IPS-NIHi7 (cell line): ENCODE measurements at regions not wholly inside any gene's neighbourhood (a gene's known extent, or its start where the extent isn't known, plus 50 kb on each side); places are given as distances from the start of the nearest gene placed in this dataset.

Source experiments
- DNase-seq: peaks from one replicate; pipeline ENCODE4 v3.0.0; 2012; ENCODE audit warnings: mixed read lengths; ENCODE audit errors: extremely low spot score

DNA sequence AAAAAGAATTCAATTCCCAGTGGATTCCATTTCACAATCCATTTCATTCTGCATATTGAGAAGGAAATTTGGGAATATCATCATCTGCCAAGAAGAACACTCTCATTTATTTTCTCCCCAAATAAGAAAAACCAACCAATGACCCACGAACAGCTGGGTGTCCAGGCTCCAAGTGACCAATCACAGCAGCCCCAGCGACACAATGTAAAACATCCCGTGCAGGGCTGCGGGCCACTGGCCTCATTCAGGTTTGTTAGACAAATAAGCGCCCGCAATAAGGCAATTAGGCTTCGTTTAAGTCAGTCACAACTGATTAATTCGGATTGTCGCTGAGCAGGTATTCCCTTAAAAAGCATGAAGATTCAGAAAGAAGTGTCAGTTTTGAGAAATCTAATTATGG lies 378.6 kb downstream of the EIPR1 start:
- no peak for DNase-seq

DNA sequence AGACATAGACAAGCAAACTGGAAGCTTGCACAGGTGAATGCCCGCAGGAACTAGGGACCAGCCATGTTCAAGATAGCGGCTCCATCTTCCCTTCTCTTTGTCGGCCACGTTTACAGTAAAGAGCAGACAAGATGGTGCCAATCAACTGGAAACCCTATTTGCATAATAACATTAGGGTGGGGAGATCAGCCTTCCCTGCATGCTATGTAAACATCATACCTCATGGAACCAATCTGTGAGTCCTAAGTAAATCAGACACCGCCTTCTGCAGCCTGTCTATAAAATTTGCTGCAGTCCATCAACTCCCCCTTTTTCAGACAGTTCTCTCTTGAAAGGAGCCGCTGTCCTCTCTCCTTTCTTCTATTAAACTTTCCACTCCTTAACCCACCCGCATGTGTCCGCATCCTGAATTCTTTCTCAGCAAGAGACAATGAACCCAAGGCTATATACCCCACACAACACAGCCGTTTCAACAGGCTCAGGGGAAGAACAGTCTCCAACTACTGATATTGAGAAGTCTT lies 384.4 kb downstream of the EIPR1 start:
- no peak for DNase-seq

DNA sequence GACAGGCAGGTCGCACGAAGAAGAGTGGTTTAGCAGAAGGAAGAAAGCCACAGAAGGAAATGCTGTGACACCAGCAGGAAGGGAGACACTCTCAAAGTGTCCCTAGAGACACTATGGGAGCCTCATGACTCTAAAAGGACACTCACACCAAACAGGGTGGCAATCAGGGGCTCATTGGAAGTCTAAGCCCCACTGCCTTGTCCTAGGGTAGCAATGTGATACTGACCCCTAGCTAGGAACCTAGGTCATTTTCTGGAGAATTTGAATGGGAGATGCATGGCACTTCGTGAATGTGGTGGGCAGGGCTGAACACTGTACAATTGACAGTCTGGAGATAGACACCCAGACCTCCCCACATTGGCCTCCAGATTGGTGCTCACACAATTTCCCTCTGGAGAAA lies 385.0 kb downstream of the EIPR1 start:
- DNase-seq, result no peak

DNA sequence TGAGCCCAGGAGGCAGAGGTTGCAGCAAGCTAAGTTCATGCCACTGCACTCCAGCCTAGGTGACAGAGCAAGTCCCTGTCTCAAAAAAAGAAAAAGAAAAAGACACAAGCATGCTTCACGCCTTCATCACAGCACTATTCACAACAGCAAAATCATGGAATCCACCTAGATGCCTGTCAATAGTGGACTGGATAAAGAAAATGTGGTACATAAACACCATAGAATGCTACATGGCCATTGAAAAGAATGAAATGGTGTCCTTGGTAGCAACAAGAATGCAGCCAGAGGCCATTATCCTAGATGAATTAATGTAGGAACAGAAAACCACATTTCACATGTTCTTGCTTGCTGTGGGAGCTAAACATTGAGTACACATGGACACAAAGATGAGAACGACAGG lies 392.6 kb downstream of the EIPR1 start:
- no peak for DNase-seq

DNA sequence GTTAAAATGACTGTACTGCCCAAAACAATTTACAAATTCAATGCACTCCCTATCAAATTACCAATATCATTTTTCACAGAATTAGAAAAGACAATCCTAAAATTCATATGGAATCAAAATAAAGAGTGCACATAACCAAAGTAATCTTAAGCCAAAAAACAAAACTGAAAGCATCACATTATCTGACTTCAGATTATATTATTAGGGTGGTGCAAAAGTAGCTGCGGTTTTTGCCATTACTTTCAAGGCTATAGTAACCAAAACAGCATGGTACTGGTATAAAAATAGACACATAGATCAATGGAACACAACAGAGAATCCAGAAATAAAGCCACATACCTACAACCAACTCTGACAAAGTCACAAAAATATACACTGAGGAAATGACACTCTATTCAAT lies 396.6 kb downstream of the EIPR1 start:
- no peak for DNase-seq

DNA sequence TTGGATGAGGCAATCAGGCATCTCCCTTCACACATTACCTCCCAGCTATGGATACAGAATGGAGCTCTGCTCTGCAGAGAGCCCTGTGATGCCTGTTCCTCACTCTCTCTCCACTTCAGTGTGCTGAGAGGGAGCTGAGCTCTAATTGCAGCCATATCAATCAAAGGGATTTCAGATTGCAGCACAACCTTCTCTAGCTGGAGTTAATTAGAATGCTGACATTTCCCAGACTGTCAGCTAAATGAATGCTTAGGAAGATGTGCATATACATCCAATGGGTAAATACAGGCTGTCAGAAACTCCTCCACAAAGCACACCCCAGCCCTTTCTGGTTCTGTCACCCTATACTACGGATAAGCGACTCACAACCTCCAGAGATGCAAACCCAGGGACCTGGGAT lies 402.6 kb downstream of the EIPR1 start:
- DNase-seq, result no peak

DNA sequence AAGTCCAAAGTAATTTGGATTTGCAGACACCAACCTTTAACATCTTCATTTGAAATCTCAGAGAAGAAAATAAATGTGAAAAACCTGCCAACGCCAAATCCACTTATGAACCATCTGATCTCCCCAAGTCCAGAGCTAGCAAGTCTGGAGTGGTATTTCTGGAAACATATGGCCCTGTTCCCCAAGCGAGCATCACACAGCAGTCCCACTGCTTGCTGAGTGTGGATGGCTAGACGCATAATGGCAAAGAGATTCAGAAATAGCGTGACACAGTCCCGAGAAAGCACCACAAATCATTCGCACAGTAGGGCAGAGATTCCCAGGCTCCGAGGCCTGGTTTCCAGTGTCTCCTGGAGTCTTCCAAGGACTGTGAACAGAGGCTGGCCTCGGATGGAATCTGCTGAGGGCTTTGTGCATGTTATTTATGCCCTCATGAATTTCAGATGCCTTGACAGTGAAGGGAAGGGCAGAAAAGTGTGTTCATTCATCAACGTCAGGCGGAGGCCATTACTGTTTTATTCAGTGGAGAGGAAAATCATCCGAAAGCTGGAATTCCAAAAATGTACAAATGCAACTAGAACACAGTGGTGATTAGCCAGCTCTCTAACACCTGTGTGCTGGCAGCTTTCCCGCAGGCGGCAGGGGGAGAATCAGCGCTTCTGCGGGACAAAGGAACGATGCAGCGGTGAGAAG lies 417.0 kb downstream of the EIPR1 start:
- no peak for DNase-seq

DNA sequence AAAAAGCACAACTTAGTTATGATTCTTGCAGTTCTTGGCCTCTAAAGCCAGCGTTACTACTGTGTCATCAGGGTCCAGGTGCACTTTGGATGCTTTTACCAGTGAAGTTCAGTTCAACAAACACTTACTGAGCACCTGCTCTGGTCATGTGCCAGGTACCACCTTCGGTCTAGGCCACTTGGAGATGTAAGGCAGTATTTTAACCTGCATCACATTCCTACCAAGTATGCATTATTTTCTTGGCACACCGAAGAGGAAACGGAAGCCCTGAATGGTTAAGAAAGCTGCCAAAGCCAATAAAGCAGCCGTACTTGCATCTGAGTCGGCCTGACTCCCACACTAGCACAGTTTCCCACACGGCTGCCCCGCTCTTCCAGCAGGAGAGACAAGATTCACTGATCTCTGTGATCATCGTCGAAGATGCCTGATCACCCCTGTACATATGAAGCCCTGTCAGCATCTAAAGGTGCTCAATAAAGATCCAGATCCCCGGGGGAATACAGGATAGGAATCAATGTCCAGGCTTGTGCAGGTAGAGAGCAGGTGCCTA lies 427.1 kb downstream of the EIPR1 start:
- DNase-seq, result no peak

DNA sequence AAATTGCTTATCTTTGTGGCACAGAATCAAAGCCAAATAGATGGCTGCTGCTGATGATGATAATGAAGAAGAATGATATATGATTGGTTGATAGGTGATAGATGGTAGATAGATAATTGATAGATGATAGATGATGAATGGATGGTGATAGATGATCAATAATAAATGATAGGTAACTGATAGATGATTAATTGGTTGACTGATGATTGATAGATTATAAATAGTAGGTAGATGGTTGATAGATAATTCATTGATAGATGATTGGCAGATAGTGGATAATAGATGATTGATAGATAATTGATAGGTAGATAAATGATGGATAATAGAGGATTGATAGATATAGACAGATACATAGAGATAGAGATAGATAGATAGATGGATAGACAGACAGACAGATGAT lies 430.2 kb downstream of the EIPR1 start:
- no peak for DNase-seq

DNA sequence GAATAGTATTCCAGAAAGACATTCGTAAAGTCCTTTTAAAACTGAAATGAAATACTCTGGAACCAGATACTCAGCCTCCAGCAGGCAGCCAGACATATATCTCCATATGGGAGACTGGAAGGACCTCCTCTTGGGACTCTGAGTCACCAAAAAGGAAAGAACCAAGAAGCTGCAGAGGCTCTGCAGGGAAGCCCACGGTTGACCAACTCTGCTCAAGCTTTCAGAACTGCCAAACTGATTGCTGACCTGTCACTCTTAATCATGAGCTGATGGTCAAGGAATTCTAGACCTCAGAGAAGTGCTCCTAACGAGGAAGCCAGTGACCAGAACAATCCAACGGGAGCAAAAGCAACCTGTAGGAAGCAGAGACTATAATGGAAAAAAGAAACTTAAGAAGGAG lies 434.7 kb downstream of the EIPR1 start:
- DNase-seq, result no peak

DNA sequence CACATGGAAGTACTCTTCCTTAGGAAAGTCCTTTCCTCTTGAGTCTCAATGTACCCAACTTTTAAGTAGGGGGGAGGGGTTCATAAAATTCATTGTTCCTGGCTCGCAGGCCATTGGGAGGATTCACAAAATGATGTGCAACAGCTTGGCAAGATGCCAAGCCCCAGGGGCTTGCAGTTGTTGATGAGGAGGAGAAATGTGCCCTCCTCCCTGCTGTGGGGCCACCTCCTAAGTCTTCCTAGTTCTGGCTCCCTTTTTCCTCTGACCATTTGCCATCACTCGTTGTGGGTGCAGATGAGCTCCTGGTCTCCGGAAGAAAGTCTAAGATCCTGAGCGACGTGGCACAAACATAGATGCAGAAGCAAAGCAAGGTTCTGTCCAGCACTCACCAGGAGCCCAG lies 435.4 kb downstream of the EIPR1 start:
- no peak for DNase-seq

DNA sequence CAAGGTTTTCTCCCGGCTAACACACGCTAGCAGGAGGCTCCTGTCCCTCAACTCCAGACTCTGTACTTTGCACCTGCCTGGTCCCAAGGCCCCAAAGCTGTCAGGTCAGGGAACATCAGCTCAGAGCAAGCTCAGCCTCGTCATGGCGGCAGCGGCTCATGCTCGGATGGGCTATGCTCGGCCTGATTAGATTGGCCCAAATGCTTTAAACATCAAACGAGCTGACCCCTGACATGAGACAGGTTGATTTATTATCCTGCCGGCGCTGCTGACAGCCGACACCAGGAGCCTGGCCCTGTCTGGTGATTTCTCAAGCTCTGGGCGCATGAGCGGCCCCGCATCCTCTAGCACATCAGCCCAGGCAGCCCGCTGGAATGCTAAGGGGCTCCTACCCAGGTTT lies 436.4 kb downstream of the EIPR1 start:
- DNase-seq, result no peak

DNA sequence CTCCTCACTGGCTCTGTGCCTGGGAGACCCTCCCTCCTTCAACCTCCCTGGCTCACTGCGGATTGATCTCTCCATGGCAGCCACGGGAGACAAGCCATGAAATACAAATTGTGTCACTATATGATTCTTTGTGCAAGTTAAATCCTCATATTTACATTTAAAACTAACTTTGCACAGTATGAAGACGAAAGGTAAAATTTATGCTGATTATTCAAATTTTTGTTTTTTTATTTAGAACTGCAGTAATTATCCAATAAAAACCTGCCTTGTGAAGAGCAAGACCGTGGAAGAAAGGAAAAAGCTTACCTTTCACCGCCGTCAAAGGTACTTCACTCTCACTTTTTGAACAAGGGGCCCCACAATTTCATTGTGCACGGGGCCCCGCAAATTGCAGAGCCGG lies 436.9 kb downstream of the EIPR1 start:
- no peak for DNase-seq

DNA sequence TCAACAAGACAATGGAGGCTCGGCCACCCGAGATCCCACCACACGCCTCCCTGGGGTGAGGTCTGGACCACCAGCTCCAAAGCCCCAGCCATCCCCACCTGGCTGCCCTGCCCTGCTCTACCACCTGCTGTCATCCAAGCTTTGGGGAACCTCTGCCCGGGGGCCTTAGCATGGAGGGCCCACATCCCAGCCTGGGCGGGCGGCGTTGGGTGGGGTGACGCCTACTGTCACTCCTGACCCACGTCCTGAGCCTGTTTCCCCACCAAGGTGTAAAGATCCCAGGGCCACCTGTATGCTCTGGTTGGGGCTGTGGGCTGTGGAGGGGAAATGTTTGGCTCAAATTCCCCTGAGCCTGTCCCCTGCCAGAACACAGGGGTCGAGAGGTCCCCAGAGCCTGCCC lies 437.6 kb downstream of the EIPR1 start:
- DNase-seq, result no peak

DNA sequence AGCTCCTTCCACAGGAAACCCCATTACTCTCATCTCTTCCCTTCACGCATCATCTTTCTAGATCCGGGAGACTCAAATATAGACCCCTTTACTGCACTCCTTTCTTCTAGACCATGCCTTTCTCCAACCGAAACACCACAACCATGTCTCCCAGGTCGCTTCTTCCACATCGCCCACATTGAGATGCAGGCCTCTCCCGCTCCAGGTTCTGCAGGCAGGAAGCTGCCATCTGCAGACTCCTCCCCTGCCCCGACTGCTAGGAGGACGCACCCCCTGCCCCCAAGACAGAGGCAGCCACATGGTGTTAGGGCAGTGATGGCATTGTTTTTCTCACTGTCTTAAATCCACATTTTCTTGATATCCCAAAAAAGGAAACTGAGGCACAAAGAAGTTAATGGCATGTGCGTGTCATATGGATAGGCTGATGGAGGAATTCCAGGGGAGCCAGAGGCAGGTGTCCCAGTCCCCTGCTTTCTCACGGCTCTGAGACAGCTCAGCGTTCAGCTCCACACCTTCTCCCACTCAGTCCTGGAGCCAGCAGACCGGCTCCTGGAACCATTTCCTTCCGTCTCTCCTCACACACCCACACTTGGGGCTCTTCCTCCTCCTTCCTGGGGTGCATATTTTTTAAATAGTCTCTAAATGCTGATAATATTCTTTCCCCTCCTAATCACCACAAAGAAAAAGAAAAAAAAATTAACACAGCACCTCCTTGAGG lies 438.4 kb downstream of the EIPR1 start:
- no peak for DNase-seq

DNA sequence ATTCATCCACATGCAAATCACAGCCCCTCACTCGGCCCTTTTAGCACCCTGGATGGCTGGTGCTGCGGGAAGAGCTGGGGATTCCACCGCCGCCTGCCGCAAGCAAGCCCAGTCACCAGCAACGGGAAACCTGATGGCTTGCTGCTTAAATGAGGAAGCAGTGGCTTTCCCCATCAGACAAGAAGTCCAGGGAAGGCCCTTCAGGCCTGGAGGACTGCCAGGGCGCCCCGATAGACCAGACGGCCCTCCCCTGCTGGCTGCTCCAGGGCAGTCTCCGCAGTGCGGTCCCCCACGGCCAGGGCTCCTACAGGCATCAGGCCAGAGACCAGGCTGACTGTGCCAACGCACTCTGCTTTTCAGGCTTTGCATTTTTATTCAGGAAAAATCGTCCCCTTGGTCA lies 439.1 kb downstream of the EIPR1 start:
- DNase-seq, result no peak

DNA sequence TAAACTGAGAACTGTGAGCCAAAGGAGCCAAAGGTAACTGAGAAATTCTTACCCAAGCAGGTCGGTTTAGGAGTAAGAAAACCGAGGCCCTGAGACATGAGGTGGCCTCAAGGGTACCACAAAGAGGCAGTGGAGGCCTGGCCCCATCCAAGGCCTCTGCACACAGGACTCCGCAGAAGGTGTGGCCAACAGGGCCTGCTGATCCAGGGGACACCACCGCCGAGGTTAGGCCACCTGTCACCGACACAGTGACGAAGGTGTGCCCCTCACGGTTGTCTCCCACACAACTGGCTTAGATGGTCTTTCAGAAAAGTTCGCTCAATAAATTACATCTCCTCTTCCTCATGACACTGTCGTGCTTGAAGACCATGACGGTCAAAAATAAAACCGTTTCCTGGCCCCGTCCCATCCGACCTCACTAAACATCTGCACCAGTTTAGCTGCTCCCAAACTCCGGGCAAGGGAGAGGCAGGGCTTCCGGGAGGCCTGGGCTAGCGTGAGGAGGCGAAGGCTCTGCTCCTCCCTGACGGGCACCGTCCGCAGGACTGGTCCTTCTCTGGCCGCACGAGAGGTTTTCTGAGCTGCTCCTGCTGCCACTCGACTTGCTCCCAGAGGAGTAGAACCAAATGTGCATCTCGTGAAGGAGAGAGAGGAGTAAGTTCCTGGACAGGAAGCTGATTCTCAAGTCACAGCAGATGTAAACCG lies 442.0 kb downstream of the EIPR1 start:
- no peak for DNase-seq

DNA sequence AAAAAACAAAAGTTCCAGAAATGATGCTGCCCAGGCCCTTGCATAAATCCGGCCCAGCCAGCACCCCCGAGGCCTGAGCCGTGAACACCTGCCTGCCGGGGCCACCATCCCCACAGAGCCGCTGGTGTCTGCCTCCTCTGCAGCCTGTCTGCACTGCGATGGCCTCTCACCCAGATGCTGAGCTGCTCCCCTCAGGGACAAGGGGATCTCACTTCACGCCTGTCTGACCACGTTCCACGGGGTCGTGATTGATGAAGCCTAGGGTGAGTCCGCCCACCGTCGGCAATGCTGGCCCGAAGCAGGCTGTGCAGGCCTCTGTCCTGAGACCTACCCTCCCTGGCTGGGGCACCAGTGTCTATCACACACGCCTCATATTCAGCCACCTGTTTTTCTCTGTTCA lies 444.2 kb downstream of the EIPR1 start:
- DNase-seq, result peak; percentile 8

DNA sequence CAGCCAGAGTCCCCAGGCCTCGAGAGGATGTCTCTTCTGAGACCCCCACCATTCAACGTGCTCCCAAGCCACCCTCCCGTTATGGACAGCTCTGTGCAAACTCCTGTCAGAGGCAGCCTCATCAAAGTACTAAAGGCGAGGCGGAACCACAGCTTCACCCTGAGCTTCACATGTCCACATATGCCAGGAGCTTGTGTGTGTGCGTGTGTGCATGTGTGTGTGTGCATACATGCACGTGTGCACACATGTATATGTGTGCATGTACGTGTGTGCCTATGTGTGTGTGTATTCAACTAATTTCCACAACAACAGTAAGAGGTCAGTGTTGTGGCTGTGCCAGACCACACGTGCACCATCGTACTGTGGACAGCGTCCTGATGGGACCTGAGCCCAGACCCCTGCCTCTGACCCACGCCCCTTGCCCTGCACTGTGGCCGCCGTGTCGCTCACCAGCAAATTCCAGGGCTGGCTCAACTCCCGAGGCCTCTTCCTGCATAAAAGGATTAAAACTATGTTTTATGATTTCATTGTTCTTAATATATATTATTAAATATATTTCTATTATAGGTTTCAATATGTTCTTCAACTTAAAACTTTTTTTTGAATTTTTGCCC lies 444.8 kb downstream of the EIPR1 start:
- DNase-seq, result no peak

DNA sequence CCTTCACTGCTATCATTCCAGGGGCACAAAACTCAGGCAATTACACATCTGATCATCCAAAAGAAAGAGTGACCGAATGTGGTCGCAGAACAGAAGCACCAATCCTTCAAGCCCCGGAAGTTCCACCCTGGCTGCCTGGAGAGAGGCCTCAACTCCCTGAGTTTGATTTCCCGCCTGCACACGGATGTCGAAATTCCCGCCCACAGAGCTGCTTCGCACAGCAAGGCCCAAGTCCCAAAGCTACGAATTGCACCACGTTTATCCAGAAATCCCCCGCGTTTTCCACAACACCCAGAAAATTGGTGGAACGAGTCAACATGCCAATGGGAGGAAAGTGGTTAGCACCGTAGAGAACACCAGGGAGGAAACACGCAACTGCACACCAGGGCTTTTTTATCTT lies 445.4 kb downstream of the EIPR1 start:
- peak; percentile 6 for DNase-seq

DNA sequence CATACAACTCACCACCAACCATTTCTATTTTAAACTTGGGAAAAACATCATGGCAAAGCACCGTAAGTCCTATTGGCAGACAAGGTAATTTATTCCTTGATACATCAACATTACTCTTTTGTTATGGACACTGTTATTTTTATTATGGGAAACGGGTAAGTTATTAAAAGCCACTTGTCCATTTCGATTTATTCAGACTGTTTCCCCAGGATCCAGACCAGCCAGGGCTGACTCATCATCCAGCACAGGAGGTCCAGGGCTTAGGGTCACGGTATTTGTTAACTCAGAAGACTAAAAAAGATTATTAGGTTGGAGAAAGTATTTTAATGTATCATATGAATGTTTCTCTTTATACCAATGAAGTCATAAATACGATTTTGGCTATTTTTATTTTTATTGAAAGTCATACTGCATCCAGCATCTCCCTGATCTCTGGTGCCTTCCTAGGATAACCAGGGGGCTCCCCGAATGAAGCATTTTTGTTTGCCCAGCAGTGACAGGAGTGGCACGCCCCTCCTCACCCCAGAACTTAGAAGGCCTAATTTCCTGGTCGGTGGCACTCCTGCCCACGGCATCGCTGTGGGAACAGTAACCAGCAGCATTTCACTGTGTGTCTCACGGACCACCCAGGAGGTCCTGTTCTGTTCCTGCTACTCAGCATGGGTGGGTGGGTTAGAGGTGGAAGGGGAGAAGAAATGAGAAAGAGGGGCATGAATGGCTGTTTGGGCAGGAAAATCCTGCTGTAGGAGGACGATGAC lies 446.1 kb downstream of the EIPR1 start:
- peak; percentile 2 for DNase-seq
